NCI-H460 (cell line): ENCODE measurements at regions not wholly inside any gene's neighbourhood (a gene's known extent, or its start where the extent isn't known, plus 50 kb on each side); places are given as distances from the start of the nearest gene placed in this dataset.
"Not testable (repeated sequence)": the region's sequence is repeated elsewhere in the genome, so short reads cannot be mapped to it uniquely, and the experiment has no call there.

Experiments
- DNase-seq: peaks from one replicate; pipeline ENCODE4 v3.0.0-alpha.2; 2016; ENCODE audit warnings: low read depth; ENCODE audit errors: extremely low read depth

- no peak for DNase-seq
Measured at GRCh38 chr18:41639218-41639617, 315.8 kb upstream of the PIK3C3 start.

- DNase-seq = not testable (repeated sequence)
Measured at GRCh38 chr18:41631723-41632285, 323.2 kb upstream of the PIK3C3 start.

GRCh38 chr18:41630232-41630886 lies 324.7 kb upstream of the PIK3C3 start:
- no peak for DNase-seq

GRCh38 chr18:41624460-41624859 lies 330.6 kb upstream of the PIK3C3 start:
- no peak for DNase-seq

GRCh38 chr18:41621177-41621576 lies 333.9 kb upstream of the PIK3C3 start:
- DNase-seq = no peak

DNA sequence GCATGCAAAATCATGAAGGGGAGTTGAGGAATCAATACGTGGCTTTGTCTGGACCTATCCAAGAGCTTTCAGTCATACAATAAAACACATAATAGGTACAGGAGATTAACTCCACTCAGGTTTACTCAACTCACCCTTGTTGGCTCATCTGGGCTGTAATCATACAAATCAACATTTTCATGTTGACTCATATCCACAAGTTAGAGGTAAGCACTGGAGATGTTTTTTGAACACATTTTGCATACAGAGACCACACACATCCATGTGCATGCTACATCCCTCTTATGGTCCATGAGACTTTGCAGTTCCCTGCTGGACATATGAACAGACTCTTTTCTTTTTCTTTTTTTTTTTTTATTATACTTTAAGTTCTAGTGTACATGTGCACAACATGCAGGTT lies 336.9 kb upstream of the PIK3C3 start:
- DNase-seq = no peak

- no peak for DNase-seq
Measured at GRCh38 chr18:41617647-41618046, 337.4 kb upstream of the PIK3C3 start.

DNA sequence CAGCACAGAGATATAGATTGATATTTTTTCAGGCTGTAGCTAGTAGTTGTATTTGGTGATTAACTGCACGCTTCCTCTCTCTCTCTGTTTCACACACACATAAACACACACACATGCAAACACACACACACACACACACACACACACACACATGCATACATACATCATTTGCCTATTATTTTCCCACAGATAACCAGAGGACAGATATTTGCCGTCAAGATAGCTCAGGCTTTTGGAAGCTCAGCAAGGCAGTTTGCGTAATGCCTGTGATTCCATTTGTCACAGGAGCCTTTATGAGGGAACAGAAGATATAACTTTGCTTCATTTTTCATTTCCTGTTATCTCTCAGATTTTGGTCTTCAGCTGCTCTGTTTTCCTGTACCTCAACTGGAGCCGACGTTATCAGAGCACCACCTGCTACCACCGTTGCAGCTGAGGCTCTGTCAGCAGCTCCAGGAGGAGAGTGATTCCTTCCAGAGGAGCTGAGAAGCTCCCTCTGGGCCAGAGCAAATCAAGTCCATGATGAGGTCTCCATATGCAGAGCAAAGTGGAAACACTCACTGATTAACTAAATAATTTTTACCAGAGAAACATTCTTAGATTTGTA lies 341.9 kb upstream of the PIK3C3 start:
- DNase-seq = no peak

DNA sequence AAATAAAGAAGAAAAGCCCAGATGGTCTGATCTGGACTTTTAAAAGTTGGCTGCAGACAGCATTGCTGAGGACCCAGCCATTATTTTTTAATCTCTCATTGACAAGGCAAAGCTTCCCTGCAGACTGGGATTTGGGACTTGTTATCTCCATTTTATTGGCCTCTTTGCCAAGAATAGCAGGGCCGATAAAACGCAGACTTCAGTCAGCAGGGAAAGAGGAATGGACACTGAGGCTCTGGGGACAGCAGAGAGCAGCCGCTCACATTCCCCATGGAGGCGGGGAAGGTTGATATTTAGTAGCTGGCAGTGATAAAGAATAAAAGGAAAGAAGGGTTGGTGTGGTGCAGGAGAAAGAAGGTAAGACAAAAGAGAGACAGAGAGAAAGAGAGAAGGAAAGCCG lies 350.1 kb upstream of the PIK3C3 start:
- DNase-seq = no peak

- DNase-seq = no peak
Measured at GRCh38 chr18:41602034-41602433, 353.0 kb upstream of the PIK3C3 start.

DNA sequence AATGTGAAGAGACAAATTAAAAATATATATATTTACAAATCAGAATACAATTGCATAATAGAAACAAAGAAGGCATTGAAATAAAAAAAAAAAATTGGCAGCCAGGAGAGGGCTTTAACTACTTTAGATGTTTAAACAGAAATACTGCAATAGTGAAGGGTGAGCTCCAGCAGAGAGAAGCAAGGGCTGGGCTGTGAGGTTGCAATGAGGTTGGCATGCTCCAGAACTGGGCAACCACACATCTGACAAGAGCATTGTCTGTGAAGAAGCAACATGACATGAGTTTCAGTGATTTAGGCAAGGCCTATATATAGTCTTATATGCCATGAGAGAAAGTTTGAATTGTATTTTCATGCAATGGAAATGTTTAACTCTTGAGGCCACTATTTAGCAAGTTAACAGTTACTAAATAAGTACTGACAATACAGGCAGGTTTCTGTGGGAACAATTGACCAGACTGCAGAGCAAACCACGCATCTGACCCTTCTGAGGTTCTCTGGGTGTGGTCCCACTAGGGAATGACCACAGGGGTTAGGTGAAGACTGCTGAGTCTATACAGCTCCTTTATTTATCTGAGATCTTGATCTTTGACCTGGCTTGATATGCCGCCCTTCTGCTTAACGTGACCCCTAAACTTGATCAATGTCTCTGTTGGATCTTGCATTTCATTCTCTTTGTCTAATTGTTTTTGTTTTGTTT lies 354.2 kb upstream of the PIK3C3 start:
- DNase-seq = no peak

DNA sequence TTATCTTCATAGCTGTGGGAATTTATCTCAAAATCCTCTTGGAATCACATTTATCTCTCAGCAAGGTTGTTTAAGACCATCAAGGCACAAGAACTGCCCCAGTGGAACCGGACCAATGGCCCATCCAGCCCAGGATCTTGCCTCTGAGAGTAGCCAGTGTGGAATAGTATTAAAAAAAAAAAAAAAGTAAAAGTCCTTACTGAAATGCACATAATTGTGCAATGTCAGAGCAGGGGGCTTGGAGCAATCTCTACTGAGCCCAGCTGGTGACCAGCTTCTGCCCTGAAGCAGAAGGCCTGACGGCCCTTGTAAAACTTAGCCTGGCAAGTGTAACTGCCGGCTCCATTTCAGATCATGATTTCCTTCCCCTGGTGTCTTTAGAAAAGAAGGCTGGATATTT lies 355.6 kb upstream of the PIK3C3 start:
- no peak for DNase-seq

DNA sequence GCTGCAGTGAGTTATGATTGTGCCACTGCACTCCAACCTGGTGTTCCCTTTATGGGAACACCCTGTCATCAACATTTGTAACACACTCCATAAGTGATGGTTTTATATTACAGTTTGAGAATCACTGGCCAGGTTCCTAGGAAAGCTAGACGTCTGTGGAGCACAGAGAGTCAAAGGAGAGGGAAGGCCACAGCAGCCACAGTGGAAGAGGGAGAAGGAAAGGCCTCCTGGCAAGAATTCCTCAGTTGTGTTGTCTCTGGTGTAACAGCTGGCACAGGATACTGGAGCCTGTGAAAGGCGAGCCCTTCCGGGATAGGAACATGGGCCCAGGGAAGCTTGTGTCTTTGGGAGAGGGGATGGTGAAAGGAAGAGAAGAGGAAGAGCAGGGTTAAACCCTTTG lies 360.5 kb upstream of the PIK3C3 start:
- DNase-seq = no peak

- no peak for DNase-seq
Measured at GRCh38 chr18:41593171-41593675, 361.8 kb upstream of the PIK3C3 start.

GRCh38 chr18:41587976-41588375 lies 367.1 kb upstream of the PIK3C3 start:
- DNase-seq = no peak

GRCh38 chr18:41585512-41585911 lies 369.5 kb upstream of the PIK3C3 start:
- no peak for DNase-seq

DNA sequence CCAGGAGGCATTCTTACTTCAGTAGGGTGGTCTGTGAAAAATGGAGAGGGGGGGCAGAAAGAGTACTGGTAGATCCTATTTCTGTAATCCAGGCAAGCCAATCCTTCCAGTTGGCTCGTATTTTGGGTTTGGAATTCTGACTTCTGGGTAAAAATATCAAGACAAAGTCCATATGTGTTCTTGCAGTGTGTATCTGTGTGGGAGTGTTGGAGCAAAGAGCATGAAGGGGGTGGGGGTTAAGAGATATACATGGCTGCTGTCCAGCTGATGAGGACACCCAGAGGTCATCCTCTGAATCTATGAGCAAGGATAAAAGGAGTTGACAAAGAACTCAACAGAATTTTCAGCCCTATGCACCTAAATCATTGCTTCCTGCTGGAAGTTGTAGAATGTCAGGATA lies 375.8 kb upstream of the PIK3C3 start:
- DNase-seq = no peak

GRCh38 chr18:41577529-41577928 lies 377.5 kb upstream of the PIK3C3 start:
- no peak for DNase-seq

DNA sequence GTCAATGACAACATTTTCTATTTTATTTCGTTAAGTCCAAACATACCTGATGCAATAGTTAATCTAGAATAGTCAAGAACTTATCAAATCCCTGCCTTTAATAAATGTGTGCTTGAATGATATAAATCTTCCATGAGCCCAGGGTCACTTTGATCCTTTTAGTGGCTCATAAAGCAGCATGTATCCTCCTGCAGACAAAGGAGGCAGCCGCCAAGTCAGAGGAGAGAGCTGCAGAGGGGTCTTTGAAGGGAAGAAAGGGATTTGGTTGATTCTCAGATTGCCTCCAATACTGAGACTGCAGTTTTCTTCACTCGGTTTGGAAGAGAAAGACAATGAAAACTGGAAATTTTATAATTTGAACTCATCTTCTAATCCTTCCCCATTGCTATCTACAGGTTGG lies 378.4 kb upstream of the PIK3C3 start:
- DNase-seq = no peak

DNA sequence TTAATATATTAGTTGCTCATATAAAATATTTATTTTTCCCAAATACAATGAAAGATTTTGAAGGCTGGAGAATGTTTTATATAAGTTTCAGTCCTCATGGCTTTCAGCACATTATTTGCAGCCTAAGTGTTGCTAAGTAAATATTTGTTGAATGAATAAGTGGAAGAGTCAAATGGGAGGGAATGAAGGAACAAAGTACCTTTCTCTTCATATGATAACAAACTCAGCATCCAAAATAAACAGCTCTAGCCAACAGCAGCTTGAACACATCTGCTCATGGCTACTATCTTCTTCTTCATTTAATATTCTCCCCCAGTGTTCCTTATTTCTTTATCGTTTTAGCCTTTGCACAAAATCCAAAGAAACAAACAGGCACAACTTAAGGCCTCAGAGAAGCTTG lies 385.2 kb upstream of the PIK3C3 start:
- DNase-seq = peak; percentile 27

- DNase-seq = no peak
Measured at GRCh38 chr18:41561961-41562360, 393.1 kb upstream of the PIK3C3 start.

- no peak for DNase-seq
Measured at GRCh38 chr18:41558715-41559114, 396.3 kb upstream of the PIK3C3 start.
